ENCODE measurements at regions not wholly inside any gene's neighbourhood (a gene's known extent, or its start where the extent isn't known, plus 50 kb on each side); places are given as distances from the start of the nearest gene placed in this dataset.

DNA sequence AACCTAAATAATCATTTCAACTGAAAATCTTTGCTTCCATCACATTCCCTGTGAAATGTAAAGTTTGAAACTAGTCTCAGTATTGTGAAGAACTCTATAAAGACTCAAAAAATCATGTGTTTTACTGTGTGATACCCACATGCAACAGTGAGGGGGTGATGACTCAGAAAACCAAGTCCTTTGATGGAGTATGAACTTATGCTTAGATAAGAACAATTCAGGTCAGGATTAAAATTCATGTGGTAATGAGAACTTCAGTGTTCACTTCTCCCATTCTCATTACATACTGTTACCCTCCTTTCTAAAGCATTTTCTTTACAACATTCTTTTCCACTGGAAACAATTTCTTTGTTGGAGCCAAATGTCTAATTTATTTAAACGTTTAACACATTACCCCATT, 360.2 kb downstream of the FSIP2 start:
- intact Hi-C loops (cut with micrococcal nuclease) (no loop called here), dilution Hi-C loops (cut with MboI; ENCODE audit: extremely low pct_ligation_motif_present, low sequenced_read_pairs) (no loop called here)
- Histone ChIP-seq H3K36me3 (ENCODE audit: control insufficient read depth in 2 of 2, extremely low read depth in 1 of 2, insufficient read depth in 2 of 2, low read length in 2 of 2) (no peaks in the 10 kb centered on the region), H3K9ac (replicated peaks; ENCODE audit: extremely low read depth, insufficient read depth, low read length) (no peak overlapping the region), H3K9me3 (replicated peaks; ENCODE audit: control insufficient read depth, insufficient read depth, low read length) (no peaks in the 10 kb centered on the region), H3K9me1 (replicated peaks; ENCODE audit: control insufficient read depth, extremely low read depth, insufficient read depth, low read length) (no peaks in the 10 kb centered on the region), H3K4me3 (replicated peaks in 1 of 3; ENCODE audit: insufficient read depth in 1 of 3, low read depth in 1 of 3, low read length in 3 of 3) (no peak overlapping the region), H3K27ac (ENCODE audit: insufficient read depth, low read depth, low read length) (no peak overlapping the region), H4K20me1 (replicated peaks; ENCODE audit: control insufficient read depth, extremely low read depth, insufficient read depth, low read length) (no peaks in the 10 kb centered on the region), H3K4me2 (ENCODE audit: insufficient read depth, low read length) (no peak overlapping the region), H3K4me1 (ENCODE audit: control insufficient read depth, extremely low read depth, insufficient read depth, low read length) (peaks cover 7% of the 10 kb centered on the region), H3K27me3 (ENCODE audit: control insufficient read depth in 2 of 2, insufficient read depth in 2 of 2, low read length in 2 of 2) (no peaks in the 10 kb centered on the region), H2AFZ (ENCODE audit: low read depth, low read length) (no peak overlapping the region), H3K79me2 (ENCODE audit: control insufficient read depth, insufficient read depth, low read length) (no peaks in the 10 kb centered on the region)
- TF ChIP-seq POLR2AphosphoS5 (IDR thresholded peaks at IDR 0.05; ENCODE audit: insufficient read depth, low read depth, low read length) (no peak), FOS (IDR thresholded peaks at IDR 0.05; ENCODE audit: borderline replicate concordance, insufficient read depth, low read length) (peak; percentile 5)
- no TSS peak for BruUV-seq (replicated peaks)
- ChIA-PET CTCF (no interaction called here), POLR2A (no interaction called here)
- peak; percentile 11 for DNase-seq (ENCODE audit: low read depth, low spot score)
- no peak for FAIRE-seq

DNA sequence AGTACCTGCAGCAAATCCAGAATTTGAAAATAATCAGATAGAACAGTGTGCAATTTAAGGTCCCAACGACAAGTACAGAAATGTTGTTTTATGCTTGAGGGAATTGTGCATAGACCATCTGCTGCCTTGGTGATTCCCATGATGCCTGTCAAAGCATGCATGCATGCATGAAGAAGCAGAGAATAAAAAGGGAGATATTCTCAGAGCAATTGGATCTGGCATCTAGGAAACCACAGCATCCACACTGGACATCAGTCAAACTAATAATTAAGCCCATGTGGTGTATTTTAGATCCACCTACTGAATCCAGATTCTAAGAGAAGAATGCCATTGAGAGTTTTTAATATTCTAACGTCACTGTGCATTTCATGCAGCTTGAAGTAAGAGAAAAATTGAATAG, 361.2 kb downstream of the FSIP2 start:
- Histone ChIP-seq H3K27me3 (ENCODE audit: control insufficient read depth in 2 of 2, insufficient read depth in 2 of 2, low read length in 2 of 2) (no peaks in the 10 kb centered on the region), H2AFZ (ENCODE audit: low read depth, low read length) (no peak overlapping the region), H3K79me2 (ENCODE audit: control insufficient read depth, insufficient read depth, low read length) (no peaks in the 10 kb centered on the region), H3K9me1 (replicated peaks; ENCODE audit: control insufficient read depth, extremely low read depth, insufficient read depth, low read length) (no peaks in the 10 kb centered on the region), H3K9me3 (replicated peaks; ENCODE audit: control insufficient read depth, insufficient read depth, low read length) (no peaks in the 10 kb centered on the region), H3K4me2 (ENCODE audit: insufficient read depth, low read length) (no peak overlapping the region), H3K4me1 (ENCODE audit: control insufficient read depth, extremely low read depth, insufficient read depth, low read length) (peaks cover 7% of the 10 kb centered on the region), H3K36me3 (ENCODE audit: control insufficient read depth in 2 of 2, extremely low read depth in 1 of 2, insufficient read depth in 2 of 2, low read length in 2 of 2) (no peaks in the 10 kb centered on the region), H3K4me3 (replicated peaks in 1 of 3; ENCODE audit: insufficient read depth in 1 of 3, low read depth in 1 of 3, low read length in 3 of 3) (no peak overlapping the region), H4K20me1 (replicated peaks; ENCODE audit: control insufficient read depth, extremely low read depth, insufficient read depth, low read length) (no peaks in the 10 kb centered on the region), H3K27ac (ENCODE audit: insufficient read depth, low read depth, low read length) (no peak overlapping the region), H3K9ac (replicated peaks; ENCODE audit: extremely low read depth, insufficient read depth, low read length) (no peak overlapping the region)
- FAIRE-seq (no peak), DNase-seq (ENCODE audit: low read depth, low spot score) (no peak)
- no TSS peak for BruUV-seq (replicated peaks)
- ChIA-PET POLR2A (no interaction called here), CTCF (no interaction called here)
- dilution Hi-C loops (cut with MboI; ENCODE audit: extremely low pct_ligation_motif_present, low sequenced_read_pairs) (no loop called here), intact Hi-C loops (cut with micrococcal nuclease) (no loop called here)
- no peak for TF ChIP-seq GATA2 (IDR thresholded peaks at IDR 0.05; ENCODE audit: insufficient read depth, insufficient read length, low read depth, low read length)
- TF ChIP-seq, protein P1, sequence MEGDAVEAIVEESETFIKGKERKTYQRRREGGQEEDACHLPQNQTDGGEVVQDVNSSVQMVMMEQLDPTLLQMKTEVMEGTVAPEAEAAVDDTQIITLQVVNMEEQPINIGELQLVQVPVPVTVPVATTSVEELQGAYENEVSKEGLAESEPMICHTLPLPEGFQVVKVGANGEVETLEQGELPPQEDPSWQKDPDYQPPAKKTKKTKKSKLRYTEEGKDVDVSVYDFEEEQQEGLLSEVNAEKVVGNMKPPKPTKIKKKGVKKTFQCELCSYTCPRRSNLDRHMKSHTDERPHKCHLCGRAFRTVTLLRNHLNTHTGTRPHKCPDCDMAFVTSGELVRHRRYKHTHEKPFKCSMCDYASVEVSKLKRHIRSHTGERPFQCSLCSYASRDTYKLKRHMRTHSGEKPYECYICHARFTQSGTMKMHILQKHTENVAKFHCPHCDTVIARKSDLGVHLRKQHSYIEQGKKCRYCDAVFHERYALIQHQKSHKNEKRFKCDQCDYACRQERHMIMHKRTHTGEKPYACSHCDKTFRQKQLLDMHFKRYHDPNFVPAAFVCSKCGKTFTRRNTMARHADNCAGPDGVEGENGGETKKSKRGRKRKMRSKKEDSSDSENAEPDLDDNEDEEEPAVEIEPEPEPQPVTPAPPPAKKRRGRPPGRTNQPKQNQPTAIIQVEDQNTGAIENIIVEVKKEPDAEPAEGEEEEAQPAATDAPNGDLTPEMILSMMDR (IDR thresholded peaks at IDR 0.05; ENCODE audit: extremely low read depth in 1 of 2, insufficient read depth in 1 of 2, low read depth in 1 of 2, low read length in 2 of 2): no peak
- TF ChIP-seq MYC (IDR thresholded peaks at IDR 0.05; ENCODE audit: low read depth, low read length): no peak
- no peak for TF ChIP-seq JUN (IDR thresholded peaks at IDR 0.05; ENCODE audit: borderline replicate concordance, insufficient read depth, insufficient read length, low read depth)
- TF ChIP-seq POLR2A (IDR thresholded peaks at IDR 0.05; ENCODE audit: low read depth, low read length): no peak
- TF ChIP-seq EZH2 (IDR thresholded peaks at IDR 0.05; ENCODE audit: borderline replicate concordance, low read depth, low read length, severe bottlenecking): no peak
- TF ChIP-seq POLR2AphosphoS5 (IDR thresholded peaks at IDR 0.05; ENCODE audit: insufficient read depth, low read depth, low read length): no peak
- TF ChIP-seq FOS (IDR thresholded peaks at IDR 0.05; ENCODE audit: borderline replicate concordance, insufficient read depth, low read length): no peak

All from endothelial cell of umbilical vein (primary cell).